WERI-Rb-1 (cell line): ENCODE measurements at regions not wholly inside any gene's neighbourhood (a gene's known extent, or its start where the extent isn't known, plus 50 kb on each side); places are given as distances from the start of the nearest gene placed in this dataset.

Source experiments
- DNase-seq: peaks from one replicate; pipeline ENCODE4 v3.0.0-alpha.2; 2020
- H3K27ac ChIP-seq: fragments of 250-450 bp; sonication (Bioruptor Pico); 2 replicates; pipeline ENCODE4 v1.5.1; 2020; ENCODE audit warnings: mild to moderate bottlenecking, moderate library complexity
- H3K27me3 ChIP-seq: fragments of 250-450 bp; sonication (Bioruptor Pico); 2 replicates; pipeline ENCODE4 v1.5.1; 2021; ENCODE audit warnings: mild to moderate bottlenecking, low read depth, moderate library complexity; ENCODE audit not compliant: insufficient read depth, severe bottlenecking
- H3K36me3 ChIP-seq: fragments of 250-450 bp; sonication (Bioruptor Pico); 2 replicates; pipeline ENCODE4 v1.5.1; 2020; ENCODE audit warnings: mild to moderate bottlenecking, moderate library complexity
- H3K4me3 ChIP-seq: 2 replicates; pipeline ENCODE4 v1.5.1; 2011; ENCODE audit warnings: low read depth, mild to moderate bottlenecking, control low read depth, low read length
- H3K9me3 ChIP-seq: fragments of 250-450 bp; sonication (Bioruptor Pico); 2 replicates; pipeline ENCODE4 v1.5.1; 2021; ENCODE audit warnings: mild to moderate bottlenecking, moderate library complexity; ENCODE audit not compliant: severe bottlenecking
- TF ChIP-seq, protein P1 (sequence below): IDR thresholded peaks from 2 replicates; pipeline ENCODE4 v1.5.1; 2011; ENCODE audit warnings: low read depth, mild to moderate bottlenecking, control low read depth, inconsistent platforms, low read length

DNA sequence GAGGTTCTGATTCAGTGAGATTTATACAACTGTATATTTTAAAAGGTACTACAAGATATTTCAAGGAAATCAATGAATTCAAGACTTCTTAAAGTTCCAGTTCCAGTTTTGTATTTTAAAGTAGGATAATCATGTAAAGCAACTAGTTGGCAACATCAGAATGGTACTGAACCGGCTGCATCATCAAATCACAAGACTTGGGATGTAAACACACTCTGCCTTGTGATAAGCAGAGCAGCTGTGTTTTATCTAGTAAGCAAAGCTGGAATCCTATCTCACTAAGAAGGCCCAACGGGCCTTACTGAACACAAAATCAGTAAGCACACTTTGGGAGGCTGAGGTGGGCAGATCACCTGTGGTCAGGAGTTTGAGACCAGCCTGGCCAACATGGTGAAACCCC is 327.2 kb upstream of the NREP start:
- no peak overlapping the region for H3K27ac ChIP-seq
- no peak for DNase-seq

GRCh38 chr5:112083623-112084022 is 326.6 kb upstream of the NREP start:
- Histone ChIP-seq H3K27ac (no peak overlapping the region), H3K36me3 (no peaks in the 10 kb centered on the region), H3K4me3 (no peak overlapping the region), H3K27me3 (no peaks in the 10 kb centered on the region), H3K9me3 (no peaks in the 10 kb centered on the region)
- TF ChIP-seq, protein P1, sequence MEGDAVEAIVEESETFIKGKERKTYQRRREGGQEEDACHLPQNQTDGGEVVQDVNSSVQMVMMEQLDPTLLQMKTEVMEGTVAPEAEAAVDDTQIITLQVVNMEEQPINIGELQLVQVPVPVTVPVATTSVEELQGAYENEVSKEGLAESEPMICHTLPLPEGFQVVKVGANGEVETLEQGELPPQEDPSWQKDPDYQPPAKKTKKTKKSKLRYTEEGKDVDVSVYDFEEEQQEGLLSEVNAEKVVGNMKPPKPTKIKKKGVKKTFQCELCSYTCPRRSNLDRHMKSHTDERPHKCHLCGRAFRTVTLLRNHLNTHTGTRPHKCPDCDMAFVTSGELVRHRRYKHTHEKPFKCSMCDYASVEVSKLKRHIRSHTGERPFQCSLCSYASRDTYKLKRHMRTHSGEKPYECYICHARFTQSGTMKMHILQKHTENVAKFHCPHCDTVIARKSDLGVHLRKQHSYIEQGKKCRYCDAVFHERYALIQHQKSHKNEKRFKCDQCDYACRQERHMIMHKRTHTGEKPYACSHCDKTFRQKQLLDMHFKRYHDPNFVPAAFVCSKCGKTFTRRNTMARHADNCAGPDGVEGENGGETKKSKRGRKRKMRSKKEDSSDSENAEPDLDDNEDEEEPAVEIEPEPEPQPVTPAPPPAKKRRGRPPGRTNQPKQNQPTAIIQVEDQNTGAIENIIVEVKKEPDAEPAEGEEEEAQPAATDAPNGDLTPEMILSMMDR = no peak
- no peak for DNase-seq

More for the DNA sequence above, 327.2 kb upstream of the NREP start:
- Histone ChIP-seq H3K27me3 (no peaks in the 10 kb centered on the region), H3K9me3 (no peaks in the 10 kb centered on the region), H3K4me3 (no peak overlapping the region), H3K36me3 (no peaks in the 10 kb centered on the region)
- TF ChIP-seq, protein P1 = no peak

- Histone ChIP-seq H3K27ac (no peak overlapping the region), H3K36me3 (no peaks in the 10 kb centered on the region), H3K9me3 (no peaks in the 10 kb centered on the region), H3K27me3 (no peaks in the 10 kb centered on the region), H3K4me3 (no peak overlapping the region)
- DNase-seq = no peak
- TF ChIP-seq, protein P1 = no peak
Observed at GRCh38 chr5:112077180-112077579, 320.2 kb upstream of the NREP start.

GRCh38 chr5:112070022-112070421 is 313.0 kb upstream of the NREP start:
- H3K36me3 ChIP-seq = no peaks in the 10 kb centered on the region
- no peaks in the 10 kb centered on the region for H3K27me3 ChIP-seq
- no peak overlapping the region for H3K27ac ChIP-seq
- no peaks in the 10 kb centered on the region for H3K9me3 ChIP-seq
- TF ChIP-seq, protein P1 = no peak
- no peak for DNase-seq
- H3K4me3 ChIP-seq = no peak overlapping the region

DNA sequence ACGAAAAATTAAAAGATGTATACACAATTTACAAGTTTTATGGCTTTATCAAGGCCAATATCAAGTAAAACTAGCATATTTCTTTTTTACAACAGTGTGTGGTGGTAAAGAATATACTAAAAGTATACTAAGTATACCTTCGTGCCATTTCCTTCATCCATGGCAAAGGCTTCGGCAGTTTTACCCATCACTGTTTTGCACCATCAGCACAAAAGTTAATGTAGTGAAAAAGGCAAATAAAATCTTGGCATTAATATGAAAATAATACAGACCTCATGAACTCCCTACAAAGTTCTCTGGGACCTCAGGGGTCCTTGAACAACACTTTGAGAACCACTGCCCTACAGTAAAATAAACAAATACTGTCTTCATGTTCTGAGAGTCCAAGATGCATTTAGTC is 312.3 kb upstream of the NREP start:
- TF ChIP-seq, protein P1 = no peak
- Histone ChIP-seq H3K27ac (no peak overlapping the region), H3K9me3 (no peaks in the 10 kb centered on the region), H3K36me3 (no peaks in the 10 kb centered on the region), H3K27me3 (no peaks in the 10 kb centered on the region), H3K4me3 (no peak overlapping the region)
- DNase-seq = no peak

- Histone ChIP-seq H3K36me3 (no peaks in the 10 kb centered on the region), H3K4me3 (no peak overlapping the region), H3K27me3 (no peaks in the 10 kb centered on the region), H3K9me3 (no peaks in the 10 kb centered on the region), H3K27ac (no peak overlapping the region)
- TF ChIP-seq, protein P1 = no peak
- no peak for DNase-seq
Observed at GRCh38 chr5:112068593-112068992, 311.6 kb upstream of the NREP start.
